ENCODE measurements at regions not wholly inside any gene's neighbourhood (a gene's known extent, or its start where the extent isn't known, plus 50 kb on each side); places are given as distances from the start of the nearest gene placed in this dataset.
A peak's percentile ranks its signal among the peaks of the same experiment; 100 is the strongest.

GRCh38 chrX:99752776-99753175 is 657.3 kb downstream of the PCDH19 start:
- WGBS (ENCODE audit: insufficient coverage) = 80% methylated on average over 1 of the region's 4 CpGs
- Histone ChIP-seq H3K27me3 (ENCODE audit: control insufficient read depth, insufficient read depth, low read length) (peaks cover 4% of the 10 kb centered on the region), H3K4me1 (ENCODE audit: control insufficient read depth, insufficient read depth, low read length) (no peaks in the 10 kb centered on the region)

GRCh38 chrX:99750721-99751120 is 659.4 kb downstream of the PCDH19 start:
- no CpG with 5 or more reads among the region's 1 CpG for WGBS (ENCODE audit: insufficient coverage)
- Histone ChIP-seq H3K36me3 (ENCODE audit: control insufficient read depth, insufficient read depth, low read length) (no peaks in the 10 kb centered on the region), H3K9me3 (ENCODE audit: control insufficient read depth, insufficient read depth, low read length) (no peaks in the 10 kb centered on the region), H3K27ac (ENCODE audit: low read depth, low read length) (no peak overlapping the region), H3K4me3 (ENCODE audit: low read depth, low read length) (no peak overlapping the region), H3K4me1 (ENCODE audit: control insufficient read depth, insufficient read depth, low read length) (no peaks in the 10 kb centered on the region), H3K27me3 (ENCODE audit: control insufficient read depth, insufficient read depth, low read length) (peaks cover 4% of the 10 kb centered on the region)
- no peak for DNase-seq (ENCODE audit: low read depth in 4 of 6, low spot score in 6 of 6)

More at GRCh38 chrX:99752776-99753175, 657.3 kb downstream of the PCDH19 start:
- H3K4me3 ChIP-seq (ENCODE audit: low read depth, low read length) = no peak overlapping the region
- DNase-seq (ENCODE audit: low read depth in 4 of 6, low spot score in 6 of 6) = no peak
- no peak overlapping the region for H3K27ac ChIP-seq (ENCODE audit: low read depth, low read length)
- no peaks in the 10 kb centered on the region for H3K9me3 ChIP-seq (ENCODE audit: control insufficient read depth, insufficient read depth, low read length)
- H3K36me3 ChIP-seq (ENCODE audit: control insufficient read depth, insufficient read depth, low read length) = no peaks in the 10 kb centered on the region

GRCh38 chrX:99722094-99722493 is 688.0 kb downstream of the PCDH19 start:
- Histone ChIP-seq H3K4me3 (ENCODE audit: low read depth, low read length) (no peak overlapping the region), H3K36me3 (ENCODE audit: control insufficient read depth, insufficient read depth, low read length) (no peaks in the 10 kb centered on the region), H3K9me3 (ENCODE audit: control insufficient read depth, insufficient read depth, low read length) (no peaks in the 10 kb centered on the region), H3K27ac (ENCODE audit: low read depth, low read length) (no peak overlapping the region), H3K4me1 (ENCODE audit: control insufficient read depth, insufficient read depth, low read length) (no peaks in the 10 kb centered on the region), H3K27me3 (ENCODE audit: control insufficient read depth, insufficient read depth, low read length) (no peaks in the 10 kb centered on the region)
- 69% methylated on average over 2 of the region's 3 CpGs for WGBS (ENCODE audit: insufficient coverage)
- no peak for DNase-seq (ENCODE audit: low read depth in 4 of 6, low spot score in 6 of 6)

- WGBS (ENCODE audit: insufficient coverage) = 78% methylated on average over 3 of the region's 6 CpGs
- Histone ChIP-seq H3K27ac (ENCODE audit: low read depth, low read length) (no peak overlapping the region), H3K27me3 (ENCODE audit: control insufficient read depth, insufficient read depth, low read length) (no peaks in the 10 kb centered on the region), H3K4me3 (ENCODE audit: low read depth, low read length) (no peak overlapping the region), H3K4me1 (ENCODE audit: control insufficient read depth, insufficient read depth, low read length) (no peaks in the 10 kb centered on the region), H3K9me3 (ENCODE audit: control insufficient read depth, insufficient read depth, low read length) (no peaks in the 10 kb centered on the region), H3K36me3 (ENCODE audit: control insufficient read depth, insufficient read depth, low read length) (no peaks in the 10 kb centered on the region)
- DNase-seq (ENCODE audit: low read depth in 4 of 6, low spot score in 6 of 6) = no peak
Observed at GRCh38 chrX:99719140-99719539, 690.9 kb downstream of the PCDH19 start.

GRCh38 chrX:99717716-99718115 is 692.4 kb downstream of the PCDH19 start:
- no peak for DNase-seq (ENCODE audit: low read depth in 4 of 6, low spot score in 6 of 6)
- Histone ChIP-seq H3K27me3 (ENCODE audit: control insufficient read depth, insufficient read depth, low read length) (no peaks in the 10 kb centered on the region), H3K4me3 (ENCODE audit: low read depth, low read length) (no peak overlapping the region), H3K4me1 (ENCODE audit: control insufficient read depth, insufficient read depth, low read length) (no peaks in the 10 kb centered on the region), H3K36me3 (ENCODE audit: control insufficient read depth, insufficient read depth, low read length) (no peaks in the 10 kb centered on the region), H3K9me3 (ENCODE audit: control insufficient read depth, insufficient read depth, low read length) (no peaks in the 10 kb centered on the region), H3K27ac (ENCODE audit: low read depth, low read length) (no peak overlapping the region)
- 41% methylated on average over 2 of the region's 2 CpGs for whole genome bisulfite sequencing (ENCODE audit: insufficient coverage)

GRCh38 chrX:99705701-99706100 is 704.4 kb downstream of the PCDH19 start:
- Histone ChIP-seq H3K27ac (ENCODE audit: low read depth, low read length) (no peak overlapping the region), H3K4me3 (ENCODE audit: low read depth, low read length) (no peak overlapping the region), H3K4me1 (ENCODE audit: control insufficient read depth, insufficient read depth, low read length) (no peaks in the 10 kb centered on the region), H3K27me3 (ENCODE audit: control insufficient read depth, insufficient read depth, low read length) (peaks cover 3% of the 10 kb centered on the region), H3K9me3 (ENCODE audit: control insufficient read depth, insufficient read depth, low read length) (no peaks in the 10 kb centered on the region), H3K36me3 (ENCODE audit: control insufficient read depth, insufficient read depth, low read length) (no peaks in the 10 kb centered on the region)
- 50% methylated on average over 1 of the region's 4 CpGs for WGBS (ENCODE audit: insufficient coverage)
- DNase-seq (ENCODE audit: low read depth in 4 of 6, low spot score in 6 of 6) = no peak

- DNase-seq (ENCODE audit: low read depth in 4 of 6, low spot score in 6 of 6) = peak in 1 of 6 donors; percentile 19
- 77% methylated on average over 3 of the region's 4 CpGs for WGBS (ENCODE audit: insufficient coverage)
Observed at GRCh38 chrX:99703473-99703872, 706.6 kb downstream of the PCDH19 start.

GRCh38 chrX:99698451-99698850 is 711.6 kb downstream of the PCDH19 start:
- peak in 1 of 6 donors; percentile 59 for DNase-seq (ENCODE audit: low read depth in 4 of 6, low spot score in 6 of 6)
- Histone ChIP-seq H3K36me3 (ENCODE audit: control insufficient read depth, insufficient read depth, low read length) (no peaks in the 10 kb centered on the region), H3K27ac (ENCODE audit: low read depth, low read length) (no peak overlapping the region), H3K27me3 (ENCODE audit: control insufficient read depth, insufficient read depth, low read length) (no peaks in the 10 kb centered on the region), H3K4me3 (ENCODE audit: low read depth, low read length) (no peak overlapping the region), H3K9me3 (ENCODE audit: control insufficient read depth, insufficient read depth, low read length) (no peaks in the 10 kb centered on the region), H3K4me1 (ENCODE audit: control insufficient read depth, insufficient read depth, low read length) (no peaks in the 10 kb centered on the region)
- WGBS (ENCODE audit: insufficient coverage) = 65% methylated on average over 2 of the region's 2 CpGs

More at GRCh38 chrX:99703473-99703872, 706.6 kb downstream of the PCDH19 start:
- no peaks in the 10 kb centered on the region for H3K9me3 ChIP-seq (ENCODE audit: control insufficient read depth, insufficient read depth, low read length)
- H3K27me3 ChIP-seq (ENCODE audit: control insufficient read depth, insufficient read depth, low read length) = peaks cover 3% of the 10 kb centered on the region
- H3K27ac ChIP-seq (ENCODE audit: low read depth, low read length) = no peak overlapping the region
- H3K36me3 ChIP-seq (ENCODE audit: control insufficient read depth, insufficient read depth, low read length) = no peaks in the 10 kb centered on the region
- H3K4me3 ChIP-seq (ENCODE audit: low read depth, low read length) = no peak overlapping the region
- no peaks in the 10 kb centered on the region for H3K4me1 ChIP-seq (ENCODE audit: control insufficient read depth, insufficient read depth, low read length)

GRCh38 chrX:99663136-99663535 is 746.9 kb downstream of the PCDH19 start:
- 57% methylated on average over 1 of the region's 4 CpGs for WGBS (ENCODE audit: insufficient coverage)
- peak in 3 of 6 donors; percentile 2 to 43 (median 19) for DNase-seq (ENCODE audit: low read depth in 4 of 6, low spot score in 6 of 6)

GRCh38 chrX:99654188-99654587 is 755.9 kb downstream of the PCDH19 start:
- Histone ChIP-seq H3K4me1 (ENCODE audit: control insufficient read depth, insufficient read depth, low read length) (no peaks in the 10 kb centered on the region), H3K9me3 (ENCODE audit: control insufficient read depth, insufficient read depth, low read length) (no peaks in the 10 kb centered on the region), H3K27me3 (ENCODE audit: control insufficient read depth, insufficient read depth, low read length) (no peaks in the 10 kb centered on the region), H3K4me3 (ENCODE audit: low read depth, low read length) (no peak overlapping the region), H3K36me3 (ENCODE audit: control insufficient read depth, insufficient read depth, low read length) (no peaks in the 10 kb centered on the region), H3K27ac (ENCODE audit: low read depth, low read length) (no peak overlapping the region)
- no CpG with 5 or more reads among the region's 1 CpG for WGBS (ENCODE audit: insufficient coverage)
- no peak for DNase-seq (ENCODE audit: low read depth in 4 of 6, low spot score in 6 of 6)

More at GRCh38 chrX:99663136-99663535, 746.9 kb downstream of the PCDH19 start:
- Histone ChIP-seq H3K4me3 (ENCODE audit: low read depth, low read length) (no peak overlapping the region), H3K4me1 (ENCODE audit: control insufficient read depth, insufficient read depth, low read length) (no peaks in the 10 kb centered on the region), H3K27ac (ENCODE audit: low read depth, low read length) (no peak overlapping the region), H3K36me3 (ENCODE audit: control insufficient read depth, insufficient read depth, low read length) (no peaks in the 10 kb centered on the region), H3K9me3 (ENCODE audit: control insufficient read depth, insufficient read depth, low read length) (no peaks in the 10 kb centered on the region), H3K27me3 (ENCODE audit: control insufficient read depth, insufficient read depth, low read length) (no peaks in the 10 kb centered on the region)

All from spinal cord (tissue), 9 donors.